HG03575 (cell line): ENCODE measurements at regions not wholly inside any gene's neighbourhood (a gene's known extent, or its start where the extent isn't known, plus 50 kb on each side); places are given as distances from the start of the nearest gene placed in this dataset.
"Not testable (repeated sequence)": the region's sequence is repeated elsewhere in the genome, so short reads cannot be mapped to it uniquely, and the experiment has no call there.

Source experiments
- ATAC-seq: cut with Tn5 transposase; IDR thresholded peaks from one replicate; pipeline ENCODE4 v1.9.1; 2021; ENCODE audit not compliant: unreplicated experiment, insufficient number of reproducible peaks, low FRiP score; ENCODE audit errors: extremely low read depth

DNA sequence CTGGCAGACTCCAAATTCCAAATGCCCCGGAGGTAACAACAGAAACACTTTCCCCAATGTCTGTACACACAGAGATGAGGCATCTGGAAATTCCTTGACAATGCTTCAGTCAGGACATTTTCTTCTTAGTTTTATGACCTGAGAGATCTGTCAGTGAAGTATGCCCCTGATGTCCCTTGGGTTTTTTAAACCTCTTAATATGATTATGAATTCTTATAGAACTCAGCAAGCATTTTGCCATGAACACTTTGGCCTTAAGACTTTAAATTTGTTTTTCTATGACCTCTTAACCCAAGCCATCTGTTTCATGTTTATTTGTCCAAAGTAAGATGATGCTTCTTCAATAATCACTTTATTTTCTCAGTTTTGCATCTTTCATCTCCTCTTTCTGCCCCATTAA lies 1206.2 kb downstream of the GATA3 start:
- ATAC-seq: no peak

DNA sequence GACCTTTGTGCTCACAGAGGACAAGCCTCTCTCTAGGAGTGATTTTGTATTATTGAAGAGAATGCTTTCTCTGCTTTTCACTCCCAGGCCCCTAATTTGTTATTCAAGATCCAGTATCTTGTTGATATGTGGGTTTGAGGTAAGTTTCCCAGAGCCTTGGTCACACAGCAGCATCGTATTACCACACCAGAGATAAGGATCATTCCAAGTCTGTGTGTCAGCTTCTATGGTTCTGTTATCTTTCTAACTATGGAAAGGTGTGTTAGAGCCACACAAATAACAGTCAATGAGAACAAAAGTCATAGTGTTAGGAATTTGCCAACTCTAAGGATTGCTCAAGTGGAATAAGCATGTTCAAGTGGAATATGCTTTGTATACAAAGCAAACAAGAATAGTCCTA lies 1208.3 kb downstream of the GATA3 start:
- ATAC-seq: no peak

DNA sequence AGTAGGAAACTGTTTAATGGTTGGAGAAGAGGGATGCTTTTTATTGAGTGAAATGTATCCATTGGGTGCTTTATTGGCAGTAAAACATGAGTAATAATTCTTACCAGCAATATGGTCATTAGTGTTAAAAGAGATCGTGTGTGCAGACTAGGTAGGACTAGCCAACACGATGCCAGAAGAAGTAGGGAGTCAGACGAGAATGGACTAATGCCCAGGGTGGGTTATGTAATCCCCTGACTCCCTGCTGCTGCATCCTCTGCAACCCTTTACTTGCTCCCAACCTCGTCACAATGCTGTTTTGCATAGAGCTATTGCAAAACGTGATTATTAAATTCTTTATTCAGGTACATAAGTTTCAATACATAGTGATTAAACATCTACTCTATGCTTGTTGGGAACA lies 1213.7 kb downstream of the GATA3 start:
- no peak for ATAC-seq

DNA sequence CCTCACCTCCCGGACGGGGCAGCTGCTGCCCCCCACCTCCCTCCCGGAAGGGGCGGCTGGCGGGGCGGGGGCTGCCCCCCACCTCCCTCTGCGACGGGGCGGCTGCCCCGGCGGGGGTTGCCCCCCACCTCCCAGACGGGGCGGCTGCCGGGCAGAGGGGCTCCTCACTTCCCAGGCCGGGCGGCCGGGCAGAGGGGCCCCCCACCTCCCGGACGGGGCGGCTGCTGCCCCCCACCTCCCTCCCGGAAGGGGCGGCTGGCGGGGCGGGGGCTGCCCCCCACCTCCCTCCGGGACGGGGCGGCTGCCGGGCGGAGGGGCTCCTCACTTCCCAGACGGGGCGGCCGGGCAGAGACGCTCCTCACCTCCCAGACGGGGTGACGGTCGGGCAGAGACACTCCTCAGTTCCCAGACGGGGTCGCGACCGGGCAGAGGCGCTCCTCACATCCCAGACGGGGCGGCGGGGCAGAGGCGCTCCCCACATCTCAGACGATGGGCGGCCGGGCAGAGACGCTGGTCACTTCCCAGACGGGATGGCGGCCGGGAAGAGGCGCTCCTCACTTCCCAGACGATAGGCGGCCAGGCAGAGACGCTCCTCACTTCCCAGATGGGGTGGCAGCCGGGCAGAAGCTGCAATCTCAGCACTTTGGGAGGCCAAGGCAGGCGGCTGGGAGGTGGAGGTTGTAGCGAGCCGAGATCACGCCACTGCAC lies 1218.8 kb downstream of the GATA3 start:
- ATAC-seq: not testable (repeated sequence)

DNA sequence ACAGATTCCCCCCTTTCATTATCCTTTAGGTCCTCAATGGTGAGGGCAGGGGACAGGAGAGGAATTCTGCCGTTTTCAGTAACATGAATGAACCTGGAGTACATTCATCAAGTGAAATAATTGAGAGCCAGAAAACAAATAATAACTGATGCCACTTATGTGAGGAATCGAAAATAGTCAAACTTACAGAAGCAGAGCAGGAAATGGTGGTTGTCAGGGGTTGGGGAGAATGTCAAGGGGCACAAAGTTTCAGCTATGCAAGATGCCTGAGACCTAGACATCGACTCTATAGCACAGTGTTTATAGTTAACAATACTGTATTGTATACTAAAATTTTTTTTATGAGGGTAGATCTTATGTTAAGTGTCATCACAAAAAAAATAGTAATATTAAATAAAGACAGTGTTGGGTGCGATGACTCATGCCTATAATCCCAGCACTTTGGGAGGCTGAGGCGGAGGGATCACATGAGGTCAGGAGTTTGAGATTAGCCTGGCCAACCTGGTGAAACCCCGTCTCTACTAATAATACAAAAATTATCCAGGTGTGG lies 1219.8 kb downstream of the GATA3 start:
- ATAC-seq: no peak

DNA sequence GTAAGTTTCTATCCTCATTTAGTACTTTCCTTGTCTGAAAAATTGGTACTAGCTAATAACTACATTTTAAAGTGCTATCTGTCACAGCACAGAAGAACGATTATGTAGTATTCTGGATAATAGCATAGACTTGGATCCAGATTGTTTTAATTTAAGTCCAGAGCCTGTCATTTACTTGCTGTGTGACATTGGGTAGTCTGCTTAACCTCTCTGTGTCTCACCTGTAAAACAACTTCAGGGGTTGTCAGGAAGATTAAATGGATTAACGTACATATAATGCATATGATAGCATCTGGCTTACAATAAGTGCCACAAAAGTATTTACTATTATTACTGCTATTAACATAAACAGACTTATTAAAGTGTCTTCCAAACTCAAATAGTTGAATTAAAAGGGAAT lies 1221.4 kb downstream of the GATA3 start:
- no peak for ATAC-seq

DNA sequence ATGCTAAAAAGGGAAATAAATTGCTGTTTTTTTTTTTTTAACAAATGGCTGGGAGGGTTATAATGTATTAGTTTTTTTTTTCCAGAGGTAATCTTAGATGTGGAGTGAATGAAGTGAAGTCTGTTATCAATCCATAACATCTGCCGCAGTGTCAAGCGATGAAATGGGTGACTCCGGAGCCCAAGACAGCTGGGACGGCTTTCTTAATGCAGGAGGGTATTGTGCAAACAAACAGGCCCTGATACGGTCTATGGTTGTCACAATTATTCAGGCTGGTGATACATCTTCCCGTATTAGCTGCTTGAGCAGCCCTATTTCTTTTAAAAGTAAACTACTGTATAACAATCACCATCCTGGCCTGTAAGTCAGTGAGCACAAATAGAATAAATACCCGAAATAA lies 1231.2 kb downstream of the GATA3 start:
- no peak for ATAC-seq

DNA sequence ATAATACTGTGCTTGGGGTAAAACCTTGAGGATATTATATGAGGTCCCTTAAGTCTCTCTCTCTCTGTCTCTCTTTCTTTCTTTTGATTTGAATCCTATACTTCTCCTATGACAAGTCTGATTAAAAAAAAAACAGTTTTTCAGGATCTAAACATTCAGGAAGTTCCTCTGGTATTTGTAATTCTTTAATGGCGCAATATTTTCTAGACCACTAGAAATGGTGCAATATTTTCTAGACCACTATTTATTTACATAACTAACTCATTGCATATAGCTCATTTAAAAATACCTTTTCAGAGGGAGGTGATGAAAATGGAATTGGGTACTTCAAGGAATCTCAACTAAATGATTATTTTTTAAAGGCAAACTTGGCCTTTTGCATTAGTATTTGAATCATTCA lies 1235.3 kb downstream of the GATA3 start:
- ATAC-seq: no peak

DNA sequence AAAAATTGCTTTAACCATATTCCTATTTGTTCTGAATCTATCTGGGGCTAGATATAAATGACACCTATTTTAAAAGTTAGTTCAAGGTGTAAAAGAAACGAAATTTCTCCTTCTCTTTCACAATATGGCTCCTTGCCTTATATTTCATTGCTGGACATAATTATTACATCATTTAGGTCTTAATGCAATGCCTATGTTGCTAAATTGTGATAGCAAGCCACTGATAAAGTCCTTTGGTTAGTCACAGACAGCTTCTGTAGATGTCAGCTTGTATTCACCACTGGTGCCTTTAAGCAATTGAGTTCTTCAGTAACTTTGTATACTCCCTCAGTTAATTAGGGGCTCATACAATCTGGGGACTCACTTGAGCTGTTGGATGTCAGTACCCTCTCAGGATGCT lies 1236.6 kb downstream of the GATA3 start:
- ATAC-seq: no peak

DNA sequence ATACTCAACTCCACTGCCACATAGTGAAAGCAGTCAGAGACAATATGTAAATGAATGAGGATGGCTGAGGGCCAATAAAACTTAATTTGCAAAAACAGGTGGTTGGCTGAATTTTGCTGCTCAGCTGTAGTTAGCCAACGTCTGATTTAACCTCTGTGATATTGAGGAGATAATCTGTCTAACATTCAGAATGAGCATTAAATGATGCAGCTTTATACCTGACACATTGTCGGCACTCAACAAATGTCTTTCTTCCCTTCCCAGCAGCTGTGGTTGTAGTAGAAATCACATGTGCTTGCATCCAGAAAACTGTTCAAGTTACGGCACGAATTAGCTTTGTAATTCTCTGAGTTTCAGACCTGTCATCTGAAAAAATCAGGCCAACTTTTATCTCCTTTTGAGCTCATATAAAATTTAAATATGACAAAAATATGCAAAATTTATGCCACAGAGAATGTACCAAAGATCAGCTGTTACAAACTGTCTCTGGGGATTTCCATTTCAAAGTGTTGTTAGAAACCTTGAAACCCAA lies 1239.7 kb downstream of the GATA3 start:
- ATAC-seq: no peak

DNA sequence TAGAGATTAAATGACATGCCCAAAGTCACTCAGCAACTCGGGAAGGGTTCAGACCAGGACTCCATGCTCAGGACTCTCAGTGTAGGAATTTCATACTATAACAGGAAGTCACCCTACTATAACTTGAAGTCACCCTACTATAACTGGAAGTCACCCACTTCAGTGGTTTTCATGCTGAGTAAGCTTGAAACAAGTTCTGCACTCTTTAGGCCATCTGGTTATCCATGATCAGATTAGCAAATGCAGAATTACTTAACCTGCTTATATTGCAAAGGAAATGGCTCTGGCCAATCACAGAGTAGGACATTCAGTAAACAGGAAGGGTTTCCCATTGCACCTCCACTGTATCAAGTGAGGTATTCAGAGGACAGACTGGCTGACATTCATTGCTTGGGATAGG lies 1240.4 kb downstream of the GATA3 start:
- peak; percentile 94 for ATAC-seq

DNA sequence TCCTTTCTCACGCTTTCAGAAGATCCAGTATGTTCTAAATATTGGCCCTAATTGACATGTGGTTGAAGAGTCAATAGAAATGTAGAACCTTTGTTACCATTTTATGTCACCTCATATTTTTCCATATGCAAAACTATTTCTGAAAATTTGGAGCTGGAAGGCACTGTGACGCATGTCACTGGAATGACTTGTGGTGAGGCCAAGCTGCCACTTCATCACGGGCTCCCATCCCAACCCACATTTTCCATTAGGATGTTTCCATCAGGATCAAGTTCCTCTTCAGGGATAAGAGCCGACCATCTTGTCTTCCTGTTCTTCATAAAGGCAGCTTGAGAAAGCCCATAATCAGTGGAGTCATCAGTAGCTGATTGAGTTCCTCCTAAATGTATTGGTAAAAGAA lies 1241.7 kb downstream of the GATA3 start:
- no peak for ATAC-seq

DNA sequence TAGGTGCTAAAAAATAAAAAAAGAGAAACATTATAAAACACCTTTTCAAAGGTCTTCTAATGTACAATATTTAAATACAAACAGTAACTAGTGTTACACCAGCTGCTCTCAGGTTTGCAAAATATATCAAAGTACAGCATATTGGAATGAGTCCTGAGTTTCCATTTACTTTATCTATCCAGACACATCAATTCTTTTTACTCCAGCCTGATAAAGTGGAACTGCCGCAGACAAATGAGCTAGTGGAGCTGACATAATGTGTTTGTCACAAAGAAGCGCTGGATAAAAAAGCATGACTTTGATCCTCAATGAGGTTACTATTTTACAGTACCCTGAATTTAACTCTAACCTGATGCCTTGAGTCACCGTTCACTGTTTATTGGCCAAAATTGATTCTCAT lies 1243.1 kb downstream of the GATA3 start:
- ATAC-seq: no peak

DNA sequence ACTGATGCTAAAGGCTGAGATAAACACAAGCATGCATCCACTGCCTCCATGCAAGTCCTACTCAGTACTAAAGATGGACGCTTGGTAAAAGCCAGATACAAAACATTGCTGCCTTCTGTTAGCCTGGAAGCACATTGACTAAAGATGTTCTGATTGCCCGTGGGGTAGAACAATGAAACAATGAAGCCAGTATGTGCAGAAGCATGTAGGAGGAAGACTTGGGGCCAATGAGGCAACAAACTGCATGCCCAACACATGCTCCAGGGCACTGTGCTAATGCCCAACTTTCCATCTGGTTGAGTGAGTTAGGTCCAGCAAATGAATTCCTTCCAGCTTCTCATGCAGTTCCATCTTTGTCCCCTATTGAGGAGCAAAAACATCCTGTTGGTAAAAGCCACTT lies 1245.5 kb downstream of the GATA3 start:
- ATAC-seq: no peak

DNA sequence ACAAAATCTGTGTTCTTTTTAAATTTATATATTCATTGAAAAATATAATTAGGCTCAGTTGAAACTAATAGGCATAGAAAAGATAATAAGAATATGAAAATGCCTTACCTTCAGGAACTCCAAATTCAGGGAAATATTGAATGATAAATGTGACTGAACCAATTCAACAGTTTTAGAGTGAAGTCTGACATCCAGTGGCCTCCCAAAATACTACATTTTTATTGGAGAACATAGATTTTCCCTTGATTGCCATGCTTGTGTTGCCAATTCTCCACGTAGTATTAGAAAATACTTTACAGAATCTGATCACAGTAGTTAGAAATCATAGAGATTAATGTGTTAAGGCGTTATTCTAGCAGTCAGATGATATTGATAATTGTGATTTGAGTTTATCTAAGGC lies 1246.7 kb downstream of the GATA3 start:
- ATAC-seq: no peak

DNA sequence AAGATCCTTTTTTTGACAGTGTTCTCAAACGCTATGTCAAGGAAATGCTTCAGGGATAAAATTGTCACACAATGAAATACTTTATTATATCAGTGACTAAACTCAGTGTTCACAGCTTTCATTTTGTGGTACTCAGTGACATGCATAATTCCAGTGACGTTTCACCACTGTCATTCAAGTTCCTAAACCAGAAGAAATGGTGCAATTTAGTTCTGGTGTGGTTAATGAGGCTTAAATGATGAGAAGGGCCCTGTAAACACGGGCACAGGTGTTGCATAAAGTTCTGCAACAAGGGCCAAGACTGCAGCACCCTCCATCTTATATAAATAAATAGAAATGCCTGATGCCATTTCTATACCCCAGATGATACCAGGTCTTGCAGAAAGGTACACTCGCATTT lies 1247.1 kb downstream of the GATA3 start:
- ATAC-seq: no peak

DNA sequence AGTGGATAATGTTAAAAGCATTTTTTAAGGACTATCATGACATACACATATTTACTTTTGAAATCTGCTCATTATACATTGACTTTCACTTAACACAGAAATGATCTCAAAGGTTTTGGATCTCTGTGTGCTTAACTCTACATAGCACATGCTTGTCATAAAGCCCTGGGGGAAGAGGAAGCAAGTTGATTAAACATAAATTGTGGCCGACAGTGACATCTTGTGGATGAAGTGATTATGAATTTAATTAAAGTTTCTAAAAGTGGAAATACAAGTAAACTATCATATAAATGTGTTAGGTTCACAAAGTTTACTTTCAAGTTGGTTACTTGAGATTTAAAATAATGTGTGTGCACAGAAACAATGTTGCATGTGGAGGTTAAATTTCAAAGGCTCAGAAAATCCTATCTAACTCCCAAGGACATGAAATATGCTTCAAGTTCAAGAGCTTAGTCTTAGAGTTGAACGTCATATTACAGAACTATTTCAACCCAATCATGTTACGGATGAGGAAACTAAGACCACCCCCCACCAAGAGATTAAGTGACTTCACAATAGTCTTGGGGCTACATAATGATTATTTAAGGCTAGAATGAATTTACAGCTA lies 1247.8 kb downstream of the GATA3 start:
- no peak for ATAC-seq

DNA sequence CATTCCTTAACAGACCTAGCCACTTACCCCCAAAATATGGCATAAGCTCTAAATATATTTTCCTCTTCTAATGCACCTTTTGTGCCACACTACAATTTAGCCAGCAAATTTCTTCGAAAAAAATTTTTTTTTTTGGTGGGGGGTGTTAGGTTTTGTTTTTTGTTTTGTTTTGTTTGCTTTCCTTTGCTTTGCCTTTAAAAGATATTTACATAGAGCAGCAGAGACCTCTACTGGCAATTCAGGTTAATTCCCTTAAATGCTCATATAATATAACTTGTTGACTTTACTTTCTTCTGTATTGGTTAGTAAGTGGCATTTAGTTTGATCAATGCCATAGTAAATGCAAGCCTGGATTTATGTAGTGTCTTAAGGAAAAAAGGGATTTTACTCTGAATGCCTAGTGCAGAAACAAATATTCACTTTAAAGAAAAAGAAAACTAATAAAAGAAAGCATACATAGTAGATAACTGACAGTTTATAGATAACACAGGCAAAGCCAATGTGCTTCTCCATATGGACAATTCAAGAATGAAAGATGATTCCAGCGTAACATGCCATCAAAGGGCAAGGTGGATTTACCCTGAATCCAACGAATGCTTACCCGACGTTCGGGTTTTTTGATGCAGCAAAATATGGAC lies 1250.6 kb downstream of the GATA3 start:
- ATAC-seq: no peak

DNA sequence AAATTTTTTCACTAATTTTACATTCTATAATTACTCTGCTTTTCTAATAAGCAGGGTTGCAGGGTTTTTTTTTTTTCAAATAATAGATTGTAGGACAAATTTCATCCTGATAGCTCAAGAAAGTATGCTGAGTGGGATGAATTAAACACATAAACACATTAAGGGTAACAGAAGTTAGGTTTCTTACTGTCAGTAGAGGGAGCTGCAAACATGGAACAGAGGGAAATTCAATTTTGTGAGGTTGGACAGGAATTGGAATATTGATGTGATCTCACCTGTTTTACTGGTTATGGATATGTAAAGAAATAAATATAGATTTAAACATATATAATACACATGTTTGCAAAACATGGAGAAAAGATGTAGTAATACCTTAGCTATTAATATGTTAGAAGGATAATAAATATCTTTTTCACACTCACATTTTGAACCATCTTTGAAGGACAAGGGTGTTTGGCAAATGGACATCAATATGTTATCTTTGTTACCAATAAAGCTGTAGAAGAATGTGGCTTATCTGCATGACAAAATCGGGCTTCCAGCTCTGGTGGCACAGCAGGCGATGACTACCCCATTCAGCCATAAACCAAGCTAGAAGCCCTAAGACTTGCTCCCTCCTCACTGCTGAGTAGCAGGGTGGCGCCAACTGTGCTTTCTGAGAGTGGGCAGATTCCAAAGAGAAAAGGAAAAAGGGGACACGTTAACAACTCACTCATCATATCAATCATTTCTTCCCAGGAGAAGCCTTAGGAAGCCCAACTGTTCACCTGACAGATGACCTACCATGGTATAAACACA lies 1257.4 kb downstream of the GATA3 start:
- ATAC-seq: no peak
